Stomach (tissue), 8 donors: ENCODE measurements at regions not wholly inside any gene's neighbourhood (a gene's known extent, or its start where the extent isn't known, plus 50 kb on each side); places are given as distances from the start of the nearest gene placed in this dataset.

Source experiments
- DNase-seq, 2 donors: peaks; one replicate each; pipeline versions ENCODE4 v3.0.0 to v3.0.0-alpha.2; 2013 to 2019
- H3K27ac ChIP-seq, 5 donors: fragments of 200-600 bp in 4 of 5; sonication (generic) in 4 of 5; one replicate each; pipeline ENCODE4 v1.5.1; 2013 to 2019; ENCODE audit warnings: mild to moderate bottlenecking in 1 of 5, moderate library complexity in 1 of 5
- H3K27me3 ChIP-seq, 3 donors: fragments of 200-600 bp; sonication (generic); one replicate each; pipeline ENCODE4 v1.5.1; 2017 to 2019; ENCODE audit warnings: mixed run types in 1 of 3
- H3K36me3 ChIP-seq, 4 donors: fragments of 200-600 bp; sonication (generic); 1 replicate in 3 of 4; 2 replicates in 1 of 4; pipeline ENCODE4 v1.5.1; 2016 to 2019
- H3K4me1 ChIP-seq, 4 donors: fragments of 200-600 bp; sonication (generic); one replicate each; pipeline ENCODE4 v1.5.1; 2016 to 2019
- H3K4me3 ChIP-seq, 4 donors: fragments of 200-600 bp; sonication (generic) in 3 of 4; one replicate each; pipeline ENCODE4 v1.5.1; 2016 to 2019; ENCODE audit warnings: mild to moderate bottlenecking in 1 of 4
- H3K9me3 ChIP-seq, 4 donors: fragments of 200-600 bp; sonication (generic); one replicate each; pipeline ENCODE4 v1.5.1; 2016 to 2019
- EP300 ChIP-seq: sonication (generic); formaldehyde crosslinking; IDR thresholded peaks from one replicate; pipeline ENCODE4 v1.6.1; 2017; ENCODE audit warnings: antibody characterized with exemption
- POLR2A ChIP-seq, 4 donors: fragments of 450-650 bp; IDR thresholded peaks; one replicate each; pipeline ENCODE4 v1.6.1; 2016; ENCODE audit warnings: antibody characterized with exemption in 4 of 4, control low read depth in 2 of 4, mild to moderate bottlenecking in 1 of 4, moderate library complexity in 1 of 4
- POLR2AphosphoS5 ChIP-seq, 3 donors: sonication (generic); formaldehyde crosslinking; IDR thresholded peaks; one replicate each; pipeline ENCODE4 v1.6.1; 2016; ENCODE audit warnings: antibody characterized with exemption in 3 of 3
- WGBS, 5 donors: extraction: QIAGEN DNeasy Blood & Tissue Kit in 3 of 5; methylation state at CpG; one replicate each; pipeline versions ENCODE4 v1.1.5 to v1.1.7; 2013 to 2018; 5-methylcytosine and 5-hydroxymethylcytosine counted together
- intact Hi-C: fragments of 100-400 bp; cut with DNase I; formaldehyde crosslinking; loops from one replicate; pipeline ENCODE4 v1.15.1; 2023; ENCODE audit warnings: low total_unique reads
- TF ChIP-seq, protein P1 (sequence below), 7 experiments: fragments of 450-650 bp in 4 of 7; fragments of 200-600 bp in 3 of 7; sonication (generic) in 3 of 7; IDR thresholded peaks; one replicate each; pipeline ENCODE4 v1.5.1; 2016 to 2019; ENCODE audit warnings: antibody characterized with exemption in 7 of 7, control low read depth in 2 of 7, mild to moderate bottlenecking in 1 of 7
- donor health status: healthy with polysubstance abuse.
- donor health status: Bipolar disorder and iron deficiency.
- donor health status: healthy.

DNA sequence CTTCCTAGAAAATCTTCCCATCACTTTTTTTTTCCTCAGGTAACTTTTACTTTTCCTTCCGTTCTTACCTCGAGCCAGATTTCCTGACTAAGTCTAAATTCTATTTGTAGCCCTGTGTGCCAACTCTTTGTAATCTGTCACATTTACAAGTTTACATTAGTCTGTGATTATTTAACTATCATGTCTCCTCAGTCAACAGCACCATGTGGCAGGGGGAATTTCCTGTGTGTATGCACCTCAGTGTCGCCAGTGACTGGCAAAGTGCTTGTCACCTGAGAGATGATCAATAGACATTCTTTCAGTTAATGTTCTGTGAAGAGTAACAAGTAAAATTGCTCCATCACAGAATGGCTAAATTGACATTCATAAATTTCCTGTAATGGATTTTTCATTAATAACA lies 468.5 kb downstream of the PDGFC start:
- WGBS, 5 donors: 42 to 66% (median 62%) methylated on average over 3 of the region's 3 CpGs
- DNase-seq: no peak
- Histone ChIP-seq H3K9me3 (no peaks in the 10 kb centered on the region), H3K4me3 (no peak overlapping the region), H3K27ac (no peak overlapping the region), H3K27me3 (no peaks in the 10 kb centered on the region), H3K36me3 (no peaks in the 10 kb centered on the region), H3K4me1 (no peaks in the 10 kb centered on the region)
- TF ChIP-seq EP300 (no peak), POLR2A (IDR thresholded peaks at IDR 0.05) (no peak)
- TF ChIP-seq, protein P1, sequence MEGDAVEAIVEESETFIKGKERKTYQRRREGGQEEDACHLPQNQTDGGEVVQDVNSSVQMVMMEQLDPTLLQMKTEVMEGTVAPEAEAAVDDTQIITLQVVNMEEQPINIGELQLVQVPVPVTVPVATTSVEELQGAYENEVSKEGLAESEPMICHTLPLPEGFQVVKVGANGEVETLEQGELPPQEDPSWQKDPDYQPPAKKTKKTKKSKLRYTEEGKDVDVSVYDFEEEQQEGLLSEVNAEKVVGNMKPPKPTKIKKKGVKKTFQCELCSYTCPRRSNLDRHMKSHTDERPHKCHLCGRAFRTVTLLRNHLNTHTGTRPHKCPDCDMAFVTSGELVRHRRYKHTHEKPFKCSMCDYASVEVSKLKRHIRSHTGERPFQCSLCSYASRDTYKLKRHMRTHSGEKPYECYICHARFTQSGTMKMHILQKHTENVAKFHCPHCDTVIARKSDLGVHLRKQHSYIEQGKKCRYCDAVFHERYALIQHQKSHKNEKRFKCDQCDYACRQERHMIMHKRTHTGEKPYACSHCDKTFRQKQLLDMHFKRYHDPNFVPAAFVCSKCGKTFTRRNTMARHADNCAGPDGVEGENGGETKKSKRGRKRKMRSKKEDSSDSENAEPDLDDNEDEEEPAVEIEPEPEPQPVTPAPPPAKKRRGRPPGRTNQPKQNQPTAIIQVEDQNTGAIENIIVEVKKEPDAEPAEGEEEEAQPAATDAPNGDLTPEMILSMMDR (IDR thresholded peaks at IDR 0.05): no peak
- intact Hi-C loops: no loop called here

DNA sequence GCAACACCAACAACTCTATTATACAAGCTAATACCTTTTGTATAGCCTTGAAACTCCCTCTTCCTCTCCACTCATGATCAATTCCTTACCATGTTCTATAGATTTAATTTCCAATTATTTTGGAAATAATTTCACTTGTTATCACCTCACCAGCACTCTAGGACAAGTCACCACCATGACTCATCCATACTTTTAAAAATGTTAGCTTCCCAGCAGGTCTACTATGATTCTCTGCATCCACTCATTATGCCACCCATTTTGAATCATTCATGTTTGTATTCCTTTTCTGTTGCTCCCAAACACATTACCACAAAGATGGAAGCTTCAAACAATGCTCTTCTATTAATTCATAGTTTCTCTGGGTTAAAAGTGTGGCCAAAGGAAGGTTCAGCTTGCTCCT lies 469.6 kb downstream of the PDGFC start:
- no peak overlapping the region for H3K27ac ChIP-seq
- intact Hi-C loops: no loop called here
- TF ChIP-seq POLR2A (IDR thresholded peaks at IDR 0.05): no peak
- TF ChIP-seq EP300: no peak
- TF ChIP-seq, protein P1 (IDR thresholded peaks at IDR 0.05): no peak
- no peak for TF ChIP-seq POLR2AphosphoS5 (IDR thresholded peaks at IDR 0.05)
- H3K4me1 ChIP-seq: no peaks in the 10 kb centered on the region
- no peaks in the 10 kb centered on the region for H3K36me3 ChIP-seq
- DNase-seq: no peak
- no peaks in the 10 kb centered on the region for H3K27me3 ChIP-seq
- no peak overlapping the region for H3K4me3 ChIP-seq
- no peaks in the 10 kb centered on the region for H3K9me3 ChIP-seq

DNA sequence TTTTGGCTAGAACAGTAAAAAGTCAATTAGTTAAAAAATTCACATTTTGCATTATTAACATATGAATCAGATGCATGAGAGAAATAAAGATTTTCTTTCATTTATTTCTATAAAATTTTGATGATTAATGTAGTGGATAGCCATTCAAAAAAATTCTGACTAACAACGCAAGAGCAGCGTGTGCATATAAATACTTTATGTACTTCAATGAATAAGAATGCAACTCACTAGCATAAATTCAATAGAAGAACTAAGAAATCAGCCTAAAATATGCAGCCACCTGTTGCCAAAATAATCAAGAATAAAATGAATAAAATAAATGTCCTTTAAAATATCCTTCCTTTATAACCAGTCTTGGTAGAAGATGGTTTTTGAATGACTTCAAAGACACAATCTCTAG lies 471.9 kb downstream of the PDGFC start:
- no peak overlapping the region for H3K27ac ChIP-seq
- no peaks in the 10 kb centered on the region for H3K9me3 ChIP-seq
- TF ChIP-seq POLR2A (IDR thresholded peaks at IDR 0.05): no peak
- TF ChIP-seq POLR2AphosphoS5 (IDR thresholded peaks at IDR 0.05): no peak
- TF ChIP-seq, protein P1 (IDR thresholded peaks at IDR 0.05): no peak
- intact Hi-C loops: no loop called here
- H3K4me1 ChIP-seq: no peaks in the 10 kb centered on the region
- 81 to 99% (median 87%) methylated on average over 2 of the region's 2 CpGs for WGBS, 5 donors
- no peaks in the 10 kb centered on the region for H3K27me3 ChIP-seq
- DNase-seq: no peak
- no peak overlapping the region for H3K4me3 ChIP-seq
- H3K36me3 ChIP-seq: no peaks in the 10 kb centered on the region

DNA sequence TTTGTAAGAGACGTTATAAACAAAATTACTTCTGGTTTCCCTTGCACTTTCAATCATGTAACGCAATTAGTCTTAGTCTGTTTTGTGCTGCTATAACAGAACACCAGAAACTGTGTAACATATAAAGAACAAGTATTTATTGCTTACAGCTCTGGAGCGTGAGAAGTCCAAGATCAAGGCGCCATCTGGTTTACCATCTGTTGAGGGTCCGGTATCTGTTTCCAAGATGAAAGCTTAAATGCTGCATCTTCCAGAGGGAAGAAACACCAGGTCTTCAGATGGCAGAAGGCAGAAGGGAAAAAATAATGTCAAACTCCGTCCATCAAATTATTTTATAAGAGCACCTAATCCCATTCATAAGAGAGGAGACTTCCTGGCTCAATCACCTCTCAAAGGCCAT lies 474.1 kb downstream of the PDGFC start:
- Histone ChIP-seq H3K27ac (no peak overlapping the region), H3K4me1 (no peaks in the 10 kb centered on the region), H3K36me3 (no peaks in the 10 kb centered on the region), H3K4me3 (no peak overlapping the region), H3K9me3 (no peaks in the 10 kb centered on the region), H3K27me3 (no peaks in the 10 kb centered on the region)
- TF ChIP-seq POLR2AphosphoS5 (IDR thresholded peaks at IDR 0.05) (no peak), EP300 (no peak), POLR2A (IDR thresholded peaks at IDR 0.05) (no peak)
- TF ChIP-seq, protein P1 (IDR thresholded peaks at IDR 0.05): no peak
- peak in 1 of 2 donors; percentile 25 for DNase-seq
- 90 to 95% (median 91%) methylated on average over 6 of the region's 6 CpGs for WGBS, 5 donors
- intact Hi-C loops: no loop called here

DNA sequence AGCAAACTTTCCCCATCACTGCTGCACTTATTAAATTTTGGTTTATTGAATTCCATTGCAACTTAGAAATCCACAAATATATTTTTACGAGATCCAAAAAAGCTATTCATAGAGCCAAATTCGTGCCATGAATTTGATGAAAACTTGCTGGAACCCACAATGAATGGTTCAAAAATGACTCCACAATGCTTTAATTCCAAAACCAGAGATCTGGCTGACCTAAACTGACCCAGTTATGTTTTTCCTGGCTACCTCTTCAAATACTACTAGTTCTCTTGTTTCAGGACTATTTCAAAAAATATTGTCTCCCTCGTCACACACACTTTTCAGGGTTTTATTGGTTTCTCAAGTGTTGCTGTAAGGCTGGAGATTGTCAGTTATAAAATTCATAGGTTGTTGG lies 474.8 kb downstream of the PDGFC start:
- intact Hi-C loops: no loop called here
- no peak overlapping the region for H3K4me3 ChIP-seq
- H3K4me1 ChIP-seq: no peaks in the 10 kb centered on the region
- H3K27ac ChIP-seq: no peak overlapping the region
- H3K9me3 ChIP-seq: no peaks in the 10 kb centered on the region
- no peaks in the 10 kb centered on the region for H3K27me3 ChIP-seq
- 67 to 86% (median 81%) methylated on average over 3 of the region's 3 CpGs for WGBS, 5 donors
- no peaks in the 10 kb centered on the region for H3K36me3 ChIP-seq
- no peak for TF ChIP-seq POLR2AphosphoS5 (IDR thresholded peaks at IDR 0.05)
- TF ChIP-seq POLR2A (IDR thresholded peaks at IDR 0.05): no peak
- TF ChIP-seq, protein P1 (IDR thresholded peaks at IDR 0.05): no peak
- TF ChIP-seq EP300: no peak
- no peak for DNase-seq
